SK-N-SH treated with all-trans-retinoic acid at 6 μM for 48 hours (cell line): ENCODE measurements at regions not wholly inside any gene's neighbourhood (a gene's known extent, or its start where the extent isn't known, plus 50 kb on each side); places are given as distances from the start of the nearest gene placed in this dataset.

ENCODE experiments used
- ARNTL ChIP-seq: fragments of 450-650 bp; formaldehyde crosslinking; IDR thresholded peaks from 2 replicates; pipeline ENCODE4 v1.5.0; 2020; ENCODE audit warnings: low read depth, mild to moderate bottlenecking, moderate library complexity, borderline replicate concordance
- OSR1 ChIP-seq: fragments of 250-450 bp; sonication (Bioruptor Pico); IDR thresholded peaks from 2 replicates; pipeline ENCODE4 v1.8.0; 2022; ENCODE audit warnings: moderate library complexity, mild to moderate bottlenecking, inconsistent platforms
- SNAI2 ChIP-seq: fragments of 250-450 bp; sonication (Bioruptor Pico); IDR thresholded peaks from 2 replicates; pipeline ENCODE4 v1.5.0; 2020; ENCODE audit warnings: mild to moderate bottlenecking, moderate library complexity
- TCF4 ChIP-seq: fragments of 250-450 bp; sonication (Bioruptor Pico); IDR thresholded peaks from 2 replicates; pipeline ENCODE4 v1.8.0; 2021; ENCODE audit warnings: mild to moderate bottlenecking, moderate library complexity, borderline replicate concordance
- ZFP3 ChIP-seq: fragments of 250-450 bp; sonication (Bioruptor Pico); IDR thresholded peaks from 2 replicates; pipeline ENCODE4 v1.5.0; 2020; ENCODE audit warnings: mild to moderate bottlenecking, moderate library complexity
- TF ChIP-seq, protein P1 (sequence below): fragments of 250-450 bp; sonication (Bioruptor Pico); IDR thresholded peaks from 2 replicates; pipeline ENCODE4 v1.8.0; 2020; ENCODE audit warnings: mild to moderate bottlenecking, moderate library complexity, borderline replicate concordance

DNA sequence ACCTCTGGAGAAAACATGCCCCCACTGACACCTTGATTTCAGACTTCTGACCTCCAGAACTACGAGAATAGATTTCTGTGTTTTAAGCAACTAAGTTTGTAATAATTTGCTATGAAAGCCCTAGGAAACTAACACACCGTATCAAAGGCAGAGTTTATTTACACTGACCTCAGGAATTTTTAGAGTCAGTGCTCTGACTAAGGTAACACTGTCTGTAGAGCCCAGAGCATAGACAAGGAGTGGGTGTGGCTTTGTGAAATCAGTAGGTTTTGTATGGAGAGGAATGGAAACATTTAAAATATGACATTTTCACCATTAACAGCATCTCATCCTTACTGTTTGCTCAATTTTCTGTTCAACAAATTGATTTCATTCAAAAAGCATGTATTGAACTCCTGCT, 764.4 kb upstream of the PCDH10 start:
- TF ChIP-seq TCF4 (CRISPR knock-in tag) (no peak), ZFP3 (no peak), SNAI2 (no peak), ARNTL (CRISPR knock-in tag) (no peak), OSR1 (CRISPR knock-in tag) (no peak)
- TF ChIP-seq, protein P1, sequence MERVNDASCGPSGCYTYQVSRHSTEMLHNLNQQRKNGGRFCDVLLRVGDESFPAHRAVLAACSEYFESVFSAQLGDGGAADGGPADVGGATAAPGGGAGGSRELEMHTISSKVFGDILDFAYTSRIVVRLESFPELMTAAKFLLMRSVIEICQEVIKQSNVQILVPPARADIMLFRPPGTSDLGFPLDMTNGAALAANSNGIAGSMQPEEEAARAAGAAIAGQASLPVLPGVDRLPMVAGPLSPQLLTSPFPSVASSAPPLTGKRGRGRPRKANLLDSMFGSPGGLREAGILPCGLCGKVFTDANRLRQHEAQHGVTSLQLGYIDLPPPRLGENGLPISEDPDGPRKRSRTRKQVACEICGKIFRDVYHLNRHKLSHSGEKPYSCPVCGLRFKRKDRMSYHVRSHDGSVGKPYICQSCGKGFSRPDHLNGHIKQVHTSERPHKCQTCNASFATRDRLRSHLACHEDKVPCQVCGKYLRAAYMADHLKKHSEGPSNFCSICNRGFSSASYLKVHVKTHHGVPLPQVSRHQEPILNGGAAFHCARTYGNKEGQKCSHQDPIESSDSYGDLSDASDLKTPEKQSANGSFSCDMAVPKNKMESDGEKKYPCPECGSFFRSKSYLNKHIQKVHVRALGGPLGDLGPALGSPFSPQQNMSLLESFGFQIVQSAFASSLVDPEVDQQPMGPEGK, result no peak
